Stimulated activated CD8-positive, alpha-beta memory T cell treated with anti-CD3 and anti-CD28 coated beads, Interleukin-15, amount 100 ng/mL, for 48 hours (primary cell): ENCODE measurements at regions not wholly inside any gene's neighbourhood (a gene's known extent, or its start where the extent isn't known, plus 50 kb on each side); places are given as distances from the start of the nearest gene placed in this dataset.
"Not testable (repeated sequence)": the region's sequence is repeated elsewhere in the genome, so short reads cannot be mapped to it uniquely, and the experiment has no call there.

ENCODE experiments used
- DNase-seq, 2 donors: peaks; one replicate each; pipeline ENCODE4 v3.0.0-alpha.2; 2020; ENCODE audit warnings: low read depth in 2 of 2

- no peak for DNase-seq
Measured at GRCh38 chr14:23751616-23752015, 115.5 kb downstream of the DHRS2 start.

- DNase-seq: no peak
Measured at GRCh38 chr14:23763394-23763793, 127.2 kb downstream of the DHRS2 start.

- no peak for DNase-seq
Measured at GRCh38 chr14:23766737-23767401, 130.7 kb downstream of the DHRS2 start.

- not testable (repeated sequence) for DNase-seq
Measured at GRCh38 chr14:23769221-23769728, 133.1 kb downstream of the DHRS2 start.

- no peak for DNase-seq
Measured at GRCh38 chr14:23773981-23774380, 137.8 kb downstream of the DHRS2 start.

- DNase-seq: no peak
Measured at GRCh38 chr14:23776296-23776695, 140.1 kb downstream of the DHRS2 start.

GRCh38 chr14:23785208-23785607, 149.0 kb downstream of the DHRS2 start:
- no peak for DNase-seq

- no peak for DNase-seq
Measured at GRCh38 chr14:23787436-23787835, 151.3 kb downstream of the DHRS2 start.

- no peak for DNase-seq
Measured at GRCh38 chr14:23789696-23790095, 153.5 kb downstream of the DHRS2 start.

GRCh38 chr14:23793532-23793931, 157.4 kb downstream of the DHRS2 start:
- DNase-seq: no peak

GRCh38 chr14:23800811-23801210, 152.8 kb upstream of the DHRS4 start:
- DNase-seq: no peak

GRCh38 chr14:23801766-23802165, 151.8 kb upstream of the DHRS4 start:
- no peak for DNase-seq

GRCh38 chr14:23804817-23805216, 148.8 kb upstream of the DHRS4 start:
- no peak for DNase-seq

GRCh38 chr14:23805761-23806160, 147.8 kb upstream of the DHRS4 start:
- no peak for DNase-seq

- DNase-seq: no peak
Measured at GRCh38 chr14:23814527-23815256, 138.9 kb upstream of the DHRS4 start.

- DNase-seq: no peak
Measured at GRCh38 chr14:23816371-23816770, 137.2 kb upstream of the DHRS4 start.

- no peak for DNase-seq
Measured at GRCh38 chr14:23817164-23817767, 136.3 kb upstream of the DHRS4 start.

GRCh38 chr14:23827100-23827892, 126.3 kb upstream of the DHRS4 start:
- DNase-seq: no peak

- no peak for DNase-seq
Measured at GRCh38 chr14:23828001-23828400, 125.6 kb upstream of the DHRS4 start.

- DNase-seq: no peak
Measured at GRCh38 chr14:23828616-23829015, 125.0 kb upstream of the DHRS4 start.

GRCh38 chr14:23829736-23830471, 123.7 kb upstream of the DHRS4 start:
- no peak for DNase-seq
